Glomerular endothelial cell (primary cell): ENCODE measurements at regions not wholly inside any gene's neighbourhood (a gene's known extent, or its start where the extent isn't known, plus 50 kb on each side); places are given as distances from the start of the nearest gene placed in this dataset.

Experiments
- DNase-seq: peaks from one replicate; pipeline ENCODE4 v3.0.0-alpha.2; 2011; ENCODE audit warnings: low read depth, low spot score; ENCODE audit errors: extremely low read depth

DNA sequence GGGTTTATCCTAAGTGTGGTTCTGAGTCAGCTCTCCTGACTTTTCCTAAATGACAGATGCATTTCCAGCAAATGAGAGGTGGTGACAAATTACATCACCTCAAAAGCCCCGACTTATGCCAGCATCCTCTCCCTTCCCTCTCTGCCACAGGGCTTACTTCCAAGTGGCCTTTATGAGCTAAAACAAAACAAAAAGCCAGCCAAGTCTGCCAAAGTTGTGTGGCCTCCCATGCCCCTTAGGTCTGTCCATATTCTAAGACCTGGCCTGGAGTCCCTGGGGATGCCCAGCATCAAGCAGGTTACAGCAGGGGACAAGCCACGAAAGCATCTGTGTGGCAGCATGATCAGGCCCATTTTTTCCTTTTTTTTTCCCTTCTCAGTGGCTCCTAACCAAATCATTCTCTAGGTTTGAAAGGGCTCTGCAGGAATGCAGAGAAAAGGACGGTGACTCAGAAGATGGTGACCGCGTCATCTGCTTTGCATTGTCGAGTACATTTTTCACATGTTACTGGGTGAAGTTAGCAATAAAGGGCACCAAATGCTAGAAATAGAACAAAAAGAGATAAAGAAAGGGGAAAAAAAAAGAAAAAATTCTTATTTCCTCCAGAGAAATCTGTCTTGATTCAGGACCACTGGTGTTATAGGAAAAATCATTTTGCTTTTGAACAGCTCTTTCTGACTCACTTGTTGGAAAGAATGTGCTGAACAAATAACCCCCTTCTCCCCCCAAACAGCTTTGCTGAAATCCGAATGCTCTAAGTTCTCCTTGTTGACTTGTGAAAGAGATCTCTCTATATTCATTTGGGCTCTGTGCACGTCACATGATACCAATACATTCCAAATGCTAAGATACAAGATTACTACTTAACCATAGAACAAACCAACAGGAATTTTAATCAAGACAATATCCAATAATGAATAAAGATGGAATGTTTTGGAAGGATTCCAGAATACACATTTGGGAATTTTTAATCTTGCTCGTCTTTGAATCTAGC is 178.7 kb downstream of the EN1 start:
- DNase-seq, result no peak

DNA sequence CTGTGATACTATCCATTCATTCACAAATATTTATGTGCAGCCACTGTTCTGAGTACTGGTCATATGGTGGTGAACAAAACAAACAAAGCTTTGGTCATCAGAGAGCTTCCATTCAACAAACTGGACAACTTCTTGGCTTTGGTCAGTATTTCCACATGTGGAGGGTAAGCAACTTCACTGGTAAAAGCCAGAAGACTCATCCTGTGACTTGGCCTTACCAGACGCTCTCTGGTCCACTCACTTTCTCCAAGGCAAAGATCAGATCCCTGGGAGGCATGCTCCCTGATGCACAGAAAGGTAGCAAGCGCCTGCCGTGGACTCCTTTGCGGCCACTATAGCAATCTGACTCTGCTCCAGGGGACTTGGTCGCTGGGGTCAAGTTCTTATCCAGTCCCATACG is 179.5 kb downstream of the EN1 start:
- no peak for DNase-seq

DNA sequence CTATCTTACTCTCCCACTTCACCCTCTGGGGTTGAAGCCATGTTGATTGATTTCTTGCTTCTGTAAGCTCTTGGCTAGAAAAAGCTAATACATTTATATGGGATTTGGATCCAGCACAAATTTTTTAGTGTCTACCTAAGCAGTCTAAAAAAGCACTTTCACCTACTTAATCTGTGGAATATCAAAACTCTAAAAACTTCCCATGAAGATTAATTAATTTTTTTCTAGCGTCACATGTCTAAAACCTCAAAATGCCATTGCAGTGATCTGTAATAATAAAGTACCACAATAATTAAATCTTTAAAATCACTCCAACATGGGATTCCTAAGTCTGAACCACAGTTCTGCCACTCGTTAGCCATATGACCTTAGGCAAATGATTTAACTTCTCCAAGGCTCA is 180.1 kb downstream of the EN1 start:
- no peak for DNase-seq

DNA sequence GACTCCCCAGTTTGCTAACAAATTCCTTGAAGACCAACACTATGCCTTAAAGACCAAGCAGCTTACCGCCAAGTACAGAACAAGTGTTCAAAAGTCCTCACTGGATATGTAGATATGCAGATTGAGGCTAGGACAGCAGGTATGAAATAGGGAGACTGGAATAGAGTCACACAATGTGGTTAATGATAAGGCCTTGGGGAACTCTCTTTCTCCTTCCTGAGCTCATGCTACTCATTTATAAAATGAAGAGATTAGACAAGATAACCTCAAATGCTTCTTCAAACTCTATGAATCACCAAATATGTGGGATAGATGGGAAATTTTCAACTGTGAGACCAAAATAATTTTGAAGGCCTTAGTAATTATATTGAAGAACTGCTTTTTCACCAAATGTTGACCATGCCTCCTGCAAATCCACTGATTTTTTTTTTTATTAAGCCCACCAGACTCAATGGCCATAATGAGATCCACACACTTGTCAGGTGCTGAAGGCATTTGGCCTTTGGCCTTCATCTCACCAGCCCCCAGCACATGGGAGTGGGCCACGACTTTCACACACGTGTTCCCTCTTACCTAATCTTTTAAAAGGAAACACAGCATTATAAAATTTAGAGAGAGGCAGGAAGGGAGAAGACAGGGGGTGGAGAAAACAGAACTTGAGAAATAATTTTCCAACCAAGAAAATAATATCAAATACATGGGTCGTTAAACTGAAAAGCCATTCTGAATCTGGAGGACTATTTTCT is 181.5 kb downstream of the EN1 start:
- DNase-seq, result no peak

DNA sequence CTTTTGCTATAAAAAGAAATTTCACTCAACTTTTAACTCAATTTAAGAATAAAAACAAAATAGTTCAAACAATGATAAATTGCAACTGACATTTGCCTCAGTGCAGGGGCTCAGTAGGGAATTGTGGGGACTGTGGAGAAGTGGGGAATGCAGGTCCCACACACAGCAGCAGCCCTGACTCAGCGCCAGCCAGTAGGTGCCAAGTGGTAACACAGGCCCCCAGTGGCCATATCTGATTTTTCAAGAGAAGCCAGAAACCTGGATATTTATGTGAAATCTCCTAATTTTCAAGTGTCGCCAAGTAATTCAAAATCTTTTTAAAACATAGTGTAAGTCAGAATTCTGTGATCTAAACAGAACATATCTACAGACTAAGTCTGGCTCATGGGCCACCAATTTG is 186.3 kb downstream of the EN1 start:
- DNase-seq, result no peak

DNA sequence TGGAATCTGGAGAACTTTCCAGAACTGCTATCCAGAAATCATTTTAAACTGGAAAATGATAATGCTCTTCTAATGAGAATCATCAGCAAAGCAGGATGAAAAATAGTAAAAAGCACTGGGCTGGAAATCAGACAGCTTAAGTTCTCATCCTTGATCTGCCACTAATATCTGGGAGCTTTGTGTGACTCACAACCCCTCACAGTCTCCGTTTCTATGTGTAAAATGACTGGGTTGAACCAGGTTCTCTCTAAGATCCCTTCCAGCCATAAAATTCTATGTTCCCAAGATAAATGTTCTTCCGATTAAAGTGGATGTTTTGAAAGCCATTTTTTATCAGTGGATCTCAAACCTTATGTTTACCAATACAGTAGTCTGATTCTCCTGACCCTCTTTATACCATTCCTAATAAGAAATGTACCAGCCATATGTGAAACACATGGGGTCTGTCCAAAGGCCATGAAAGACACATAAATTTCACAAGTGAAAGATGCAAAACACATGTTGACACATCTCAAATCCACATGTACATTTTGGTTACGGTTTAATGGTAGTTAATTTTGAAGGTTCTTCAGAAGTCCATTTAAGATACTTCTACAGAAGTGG is 188.8 kb downstream of the EN1 start:
- no peak for DNase-seq

DNA sequence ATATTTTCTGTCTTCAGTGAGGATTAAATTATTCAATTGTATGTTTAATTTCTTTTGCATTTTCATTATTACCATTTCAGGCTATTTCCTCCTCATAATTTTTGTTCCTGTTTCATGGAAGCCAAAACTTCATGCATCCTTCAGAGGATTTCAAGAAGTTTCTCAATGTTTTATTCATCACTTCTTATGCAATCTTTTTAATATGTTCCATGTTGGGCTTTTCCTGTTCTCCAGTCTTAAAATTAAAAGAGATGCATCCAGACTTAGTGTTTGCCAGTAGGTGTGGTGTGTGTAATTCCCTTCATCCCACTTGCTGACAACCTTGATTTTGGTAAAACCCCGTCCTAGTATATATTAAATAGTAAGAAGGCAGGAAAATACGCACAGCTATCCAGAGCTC is 190.0 kb downstream of the EN1 start:
- no peak for DNase-seq

DNA sequence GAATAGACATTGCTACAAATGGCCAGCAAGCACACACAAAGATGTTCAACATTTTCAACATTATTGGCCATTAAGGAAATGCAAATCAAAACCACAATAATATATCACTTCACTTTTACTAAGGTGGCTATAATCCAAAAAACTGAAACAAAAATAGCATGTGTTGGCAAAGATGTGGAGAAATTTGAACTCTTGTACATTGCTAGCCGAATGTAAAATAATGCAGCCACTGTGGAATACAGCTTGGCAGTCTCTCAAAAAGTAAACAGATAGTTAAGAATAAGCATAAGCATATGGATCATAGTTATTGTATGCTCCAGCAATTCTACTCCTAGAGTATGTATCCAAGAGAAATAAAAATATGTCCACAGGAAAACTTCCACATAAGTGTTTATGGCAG is 192.5 kb downstream of the EN1 start:
- DNase-seq, result no peak

DNA sequence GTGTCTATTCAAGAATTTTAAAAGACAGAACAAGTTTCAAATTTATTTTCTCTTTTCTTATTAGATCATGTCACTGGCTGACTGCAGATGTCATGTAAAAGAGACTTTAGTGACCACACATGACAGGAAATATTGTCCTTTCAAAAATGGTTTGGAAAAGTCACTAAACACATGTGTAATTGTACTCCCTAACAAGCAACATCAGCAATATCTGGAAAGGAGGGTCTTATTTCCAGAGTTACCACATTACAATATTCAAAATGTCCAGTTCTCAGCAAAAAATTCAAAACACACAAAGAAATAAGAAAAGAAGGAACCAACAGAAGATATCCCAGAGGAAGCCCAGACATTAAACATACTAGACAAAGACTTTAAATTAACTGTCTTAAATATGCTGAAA is 197.1 kb downstream of the EN1 start:
- no peak for DNase-seq

DNA sequence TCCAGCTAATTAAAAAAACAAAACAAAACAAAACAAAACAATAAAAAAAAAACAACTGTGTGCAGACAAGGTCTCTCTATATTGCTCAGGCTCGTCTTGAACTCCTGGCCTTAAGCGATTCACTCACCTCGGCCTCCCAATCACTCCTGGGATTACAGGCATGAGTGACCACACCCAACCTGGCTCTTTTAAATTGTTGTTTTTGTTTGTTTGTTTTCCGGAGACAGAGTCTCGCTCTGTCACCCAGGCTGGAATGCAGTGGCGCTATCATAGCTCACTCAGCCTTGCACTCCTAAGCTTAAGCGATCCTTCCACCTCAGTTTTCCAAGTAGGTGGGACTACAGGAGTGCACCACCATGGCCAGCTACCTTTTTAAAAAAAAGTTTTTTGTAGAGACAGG is 201.6 kb downstream of the EN1 start:
- no peak for DNase-seq

DNA sequence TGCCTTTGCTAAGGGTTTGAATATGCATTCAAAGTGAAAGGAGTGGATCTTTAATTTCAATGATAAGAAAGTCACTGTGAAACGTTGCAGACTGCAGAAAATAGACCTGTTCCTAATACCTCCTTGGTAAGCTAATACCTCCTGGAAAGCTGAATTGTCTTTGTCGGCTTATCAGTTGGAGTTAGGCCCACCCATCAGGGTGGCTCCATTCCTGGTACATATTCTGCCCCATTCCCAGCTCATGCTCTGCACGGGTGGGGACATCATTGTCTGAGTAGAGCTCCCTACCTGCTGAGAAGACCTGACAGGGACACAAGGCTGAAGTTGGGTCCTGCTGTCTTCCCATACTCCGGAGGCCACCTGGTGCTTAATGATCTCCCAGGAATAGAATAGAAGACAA is 203.3 kb downstream of the EN1 start:
- DNase-seq, result no peak

DNA sequence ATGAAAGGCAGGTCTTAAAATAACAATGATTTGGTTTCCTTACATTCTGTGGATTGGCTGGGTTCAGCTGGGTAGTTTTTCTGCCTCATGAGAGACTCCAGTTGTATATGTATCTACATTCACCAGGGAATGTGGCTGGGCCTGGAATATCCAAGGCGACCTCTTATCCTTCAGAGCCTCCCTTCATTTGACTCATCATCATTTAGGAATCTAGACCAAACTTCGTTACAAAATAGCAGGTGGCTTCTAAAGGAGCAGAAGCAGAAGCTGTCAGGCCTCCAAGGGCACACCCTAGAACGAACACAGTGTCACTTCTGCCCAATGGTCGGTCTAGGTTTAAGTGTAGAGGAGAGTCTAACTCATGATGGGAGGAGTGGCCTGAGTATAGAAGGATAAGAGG is 204.2 kb downstream of the EN1 start:
- DNase-seq, result no peak

DNA sequence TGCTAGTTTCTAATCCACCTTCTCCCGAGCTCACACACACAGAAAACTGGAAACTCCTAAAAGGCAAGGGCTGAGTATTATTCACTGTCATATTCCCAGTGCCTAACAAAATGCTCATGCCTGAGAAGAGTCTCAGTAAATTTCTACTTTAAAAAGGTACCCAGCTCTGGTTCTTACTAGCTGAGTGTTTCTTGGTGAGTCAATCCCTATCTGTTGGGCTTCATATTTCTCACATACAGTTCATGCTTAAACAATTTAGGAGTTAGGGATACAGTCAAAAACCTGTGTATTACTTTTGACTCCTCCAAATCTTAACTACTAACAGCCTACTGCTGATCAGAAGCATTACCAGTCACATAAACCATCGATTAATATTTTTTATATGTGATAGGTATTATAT is 204.9 kb downstream of the EN1 start:
- no peak for DNase-seq

DNA sequence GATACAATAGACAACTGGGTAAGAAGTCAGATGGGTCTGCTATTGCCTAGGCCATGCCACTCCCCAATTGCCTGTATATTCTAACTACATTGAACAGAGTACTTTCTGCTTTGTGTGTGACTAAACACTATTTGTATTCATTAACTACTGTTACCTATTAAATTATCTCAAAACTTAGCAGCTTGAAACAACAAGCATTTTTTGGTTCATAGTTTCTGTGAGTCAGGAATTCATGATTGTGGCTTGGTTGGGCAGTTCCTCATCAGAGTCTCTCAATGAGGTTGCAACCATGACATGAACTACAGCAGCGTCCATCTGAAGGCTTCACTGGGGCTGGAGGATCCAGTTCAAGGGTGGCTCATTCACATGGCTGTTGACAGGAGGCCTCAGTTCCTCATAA is 205.7 kb downstream of the EN1 start:
- no peak for DNase-seq

DNA sequence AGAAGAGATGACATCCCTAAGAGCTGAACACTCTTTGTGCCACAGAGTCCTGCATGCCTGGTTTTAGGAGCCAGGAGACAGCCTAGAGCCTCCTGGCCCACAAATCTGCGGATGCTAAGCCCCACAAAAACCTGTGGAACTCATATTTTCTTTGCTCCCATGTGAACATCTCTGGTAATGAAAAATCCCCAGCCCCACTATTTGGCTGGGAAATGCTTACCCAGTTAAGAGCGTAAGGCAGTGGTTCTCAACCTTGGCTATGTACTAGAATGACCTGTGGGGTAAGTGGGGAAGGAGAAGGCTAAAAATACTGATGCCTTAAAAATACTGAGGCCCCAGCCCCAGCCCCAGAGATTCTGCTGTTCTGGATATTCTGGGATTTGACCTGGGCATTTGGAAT is 208.1 kb downstream of the EN1 start:
- DNase-seq, result no peak

DNA sequence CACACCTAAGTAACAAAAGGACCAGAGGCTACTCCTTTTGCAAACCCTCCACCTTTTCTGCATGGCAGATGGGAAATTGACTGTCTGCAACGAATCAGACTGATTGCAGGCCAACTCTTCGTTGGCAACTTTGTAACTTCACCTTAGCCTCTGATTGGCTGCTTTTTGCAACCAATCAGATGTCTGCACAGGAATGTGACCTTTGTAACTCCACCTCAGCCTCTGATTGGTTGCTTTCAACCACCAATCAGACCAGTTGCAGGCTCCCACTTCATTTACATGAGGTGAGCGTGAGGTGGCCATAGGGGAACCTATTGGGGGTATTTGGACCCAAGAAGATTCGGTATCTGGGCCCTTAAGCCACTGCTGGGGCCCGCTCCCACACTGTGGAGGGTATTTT is 209.0 kb downstream of the EN1 start:
- no peak for DNase-seq

DNA sequence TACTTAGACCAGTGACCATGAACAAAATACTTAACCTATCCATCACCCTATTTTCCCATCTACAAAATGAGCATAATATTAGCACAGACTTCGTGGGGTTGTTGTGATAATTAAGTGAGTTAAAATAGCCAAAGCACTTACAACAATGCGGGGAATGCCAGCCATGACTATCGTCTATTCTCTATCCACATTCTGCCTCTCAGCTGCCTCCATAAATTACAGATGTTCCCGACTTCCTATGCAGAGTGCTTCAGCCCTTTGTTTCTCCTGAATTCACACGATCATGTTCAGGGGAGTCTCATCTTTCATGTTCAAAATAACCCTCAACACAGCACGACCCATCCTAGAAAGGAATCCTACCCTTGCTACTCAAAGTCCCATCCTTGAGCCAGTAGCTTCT is 211.6 kb downstream of the EN1 start:
- no peak for DNase-seq

DNA sequence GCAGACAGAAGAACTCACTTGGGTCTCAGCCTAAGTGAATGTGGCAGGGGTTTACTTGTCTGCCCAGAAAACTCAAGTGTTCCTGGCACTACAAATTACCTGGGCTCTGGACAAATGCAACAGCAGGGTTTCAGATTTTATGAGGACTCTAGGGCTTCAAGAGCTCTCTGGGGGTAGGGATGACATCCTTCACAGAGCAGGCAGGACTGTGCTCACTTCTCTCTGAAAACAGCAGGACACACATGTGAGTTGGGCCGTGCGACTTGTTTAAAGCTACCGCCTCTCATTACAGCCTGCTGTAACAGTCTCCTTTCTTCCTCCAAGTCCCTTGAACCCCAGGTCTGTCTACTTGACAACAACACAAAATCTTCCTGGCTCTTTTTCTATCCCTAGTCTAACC is 212.6 kb downstream of the EN1 start:
- no peak for DNase-seq

DNA sequence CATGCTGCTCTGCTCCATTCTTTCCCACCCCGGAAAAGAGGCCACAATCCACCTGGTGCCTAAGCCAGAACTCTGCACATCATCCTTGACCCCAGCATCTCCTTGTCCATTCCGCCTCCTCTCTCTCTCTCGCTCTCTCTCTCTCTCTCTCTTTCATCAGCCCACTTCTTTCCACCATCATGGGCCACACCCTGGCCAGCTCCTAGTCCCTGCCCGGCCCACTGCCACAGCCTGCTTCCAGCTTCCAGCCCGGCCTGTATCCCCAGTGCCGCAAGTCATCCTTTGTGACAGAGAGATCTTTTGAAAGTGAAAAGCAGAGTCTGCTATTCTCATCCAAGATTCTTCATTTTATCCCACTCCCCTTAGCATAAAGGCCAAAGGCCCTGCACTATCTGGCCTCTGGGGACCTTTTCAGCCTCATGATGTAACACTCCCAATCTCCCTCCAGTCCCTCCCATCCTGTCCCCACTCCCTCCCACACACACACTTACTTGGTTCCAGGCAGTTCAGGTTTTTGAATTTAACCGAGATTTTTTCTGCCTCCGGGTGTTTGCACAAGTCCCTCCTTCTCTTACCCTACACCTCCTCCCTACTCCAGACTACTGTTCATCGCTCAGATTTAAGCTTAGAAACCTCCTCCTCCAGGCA is 214.0 kb downstream of the EN1 start:
- no peak for DNase-seq

DNA sequence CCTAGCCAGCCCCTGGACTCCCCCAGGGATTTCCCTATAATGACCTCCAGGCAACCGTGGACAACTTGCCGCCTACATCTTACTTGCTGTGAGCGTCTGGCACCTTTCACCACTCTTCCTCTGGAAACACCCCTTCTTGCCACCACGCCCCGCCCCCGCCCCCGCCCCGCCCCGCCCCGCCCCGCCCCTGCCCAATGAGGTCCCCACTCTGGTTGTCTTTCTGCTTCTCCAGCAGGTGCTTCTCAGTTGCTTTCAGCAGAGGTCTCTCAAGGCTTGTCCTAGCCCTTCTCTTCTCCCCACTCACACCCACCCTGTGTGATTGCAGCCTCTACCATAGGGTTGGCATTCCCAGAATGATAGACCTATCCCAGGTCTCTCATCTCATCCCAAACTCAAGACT is 214.5 kb downstream of the EN1 start:
- DNase-seq, result no peak

DNA sequence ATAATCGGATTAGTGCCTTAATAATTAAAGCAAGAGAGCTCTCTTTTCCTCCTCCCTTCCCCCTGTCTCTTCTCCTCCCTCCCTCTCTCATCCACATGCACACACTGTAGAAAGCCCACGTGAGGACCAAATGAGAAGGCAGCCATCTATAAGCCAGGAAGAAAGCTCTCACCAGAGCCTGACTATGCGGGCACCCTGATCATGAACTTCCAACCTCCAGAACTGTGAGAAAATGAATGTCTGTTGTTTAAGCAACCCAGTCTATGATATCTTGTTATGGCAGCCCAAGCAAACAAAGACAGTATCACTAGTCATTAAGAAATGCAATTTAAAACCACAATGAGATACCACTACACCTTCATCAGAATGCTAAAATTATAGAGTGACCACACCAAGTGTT is 220.3 kb downstream of the EN1 start:
- DNase-seq, result no peak
